Left ventricle myocardium inferior (tissue), 1 donor: ENCODE measurements at regions not wholly inside any gene's neighbourhood (a gene's known extent, or its start where the extent isn't known, plus 50 kb on each side); places are given as distances from the start of the nearest gene placed in this dataset.

Source experiments
- DNase-seq: peaks from one replicate; pipeline ENCODE4 v3.0.0-alpha.2; 2020
- H3K27ac ChIP-seq: fragments of 200-600 bp; replicated peaks from 2 replicates; pipeline ENCODE4 v1.8.0; 2021
- H3K27me3 ChIP-seq: fragments of 200-600 bp; 2 replicates; pipeline ENCODE4 v1.8.0; 2021; ENCODE audit warnings: low read depth
- H3K36me3 ChIP-seq: fragments of 200-600 bp; 2 replicates; pipeline ENCODE4 v1.8.0; 2021
- H3K4me1 ChIP-seq: fragments of 200-600 bp; 2 replicates; pipeline ENCODE4 v1.8.0; 2021
- H3K4me3 ChIP-seq: fragments of 200-600 bp; 2 replicates; pipeline ENCODE4 v1.8.0; 2021; ENCODE audit warnings: mild to moderate bottlenecking, moderate library complexity
- H3K9me3 ChIP-seq: fragments of 200-600 bp; replicated peaks from 2 replicates; pipeline ENCODE4 v1.8.0; 2021
- intact Hi-C: fragments of 100-400 bp; cut with micrococcal nuclease; formaldehyde crosslinking; loops from one replicate; pipeline ENCODE4 v1.11.0; 2022
- TF ChIP-seq, protein P1 (sequence below): fragments of 200-600 bp; IDR thresholded peaks from 2 replicates; pipeline ENCODE4 v1.8.0; 2021; ENCODE audit warnings: antibody characterized with exemption, mild to moderate bottlenecking, borderline replicate concordance
- donor health status: DM: no; HTN: yes; CAD: no; lungs with severe emphysema.

DNA sequence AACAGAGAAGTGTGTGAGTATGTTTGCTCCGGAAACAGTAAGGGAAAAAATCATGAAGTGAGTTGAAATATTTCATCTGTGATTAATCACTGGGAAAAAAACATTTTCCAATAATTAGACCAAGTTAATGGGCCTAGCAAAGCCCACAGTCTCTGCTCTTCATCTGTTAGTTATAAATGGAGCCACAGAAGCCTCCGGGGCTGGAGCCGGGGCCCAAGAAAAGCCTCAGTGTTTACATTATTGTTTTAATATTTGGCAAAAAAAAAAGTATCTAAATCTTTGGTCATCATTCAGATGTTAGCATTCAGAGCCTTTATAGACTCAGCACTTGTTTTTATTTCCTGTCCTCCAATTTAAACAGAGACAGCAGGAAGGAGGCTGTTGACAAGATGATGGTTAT, 115.0 kb downstream of the UBE2U start:
- Histone ChIP-seq H3K4me1 (peaks cover 11% of the 10 kb centered on the region), H3K27me3 (no peaks in the 10 kb centered on the region), H3K4me3 (no peak overlapping the region), H3K27ac (no peak overlapping the region), H3K36me3 (no peaks in the 10 kb centered on the region), H3K9me3 (no peaks in the 10 kb centered on the region)
- DNase-seq, result no peak
- intact Hi-C loops, result no loop called here
- TF ChIP-seq, protein P1, sequence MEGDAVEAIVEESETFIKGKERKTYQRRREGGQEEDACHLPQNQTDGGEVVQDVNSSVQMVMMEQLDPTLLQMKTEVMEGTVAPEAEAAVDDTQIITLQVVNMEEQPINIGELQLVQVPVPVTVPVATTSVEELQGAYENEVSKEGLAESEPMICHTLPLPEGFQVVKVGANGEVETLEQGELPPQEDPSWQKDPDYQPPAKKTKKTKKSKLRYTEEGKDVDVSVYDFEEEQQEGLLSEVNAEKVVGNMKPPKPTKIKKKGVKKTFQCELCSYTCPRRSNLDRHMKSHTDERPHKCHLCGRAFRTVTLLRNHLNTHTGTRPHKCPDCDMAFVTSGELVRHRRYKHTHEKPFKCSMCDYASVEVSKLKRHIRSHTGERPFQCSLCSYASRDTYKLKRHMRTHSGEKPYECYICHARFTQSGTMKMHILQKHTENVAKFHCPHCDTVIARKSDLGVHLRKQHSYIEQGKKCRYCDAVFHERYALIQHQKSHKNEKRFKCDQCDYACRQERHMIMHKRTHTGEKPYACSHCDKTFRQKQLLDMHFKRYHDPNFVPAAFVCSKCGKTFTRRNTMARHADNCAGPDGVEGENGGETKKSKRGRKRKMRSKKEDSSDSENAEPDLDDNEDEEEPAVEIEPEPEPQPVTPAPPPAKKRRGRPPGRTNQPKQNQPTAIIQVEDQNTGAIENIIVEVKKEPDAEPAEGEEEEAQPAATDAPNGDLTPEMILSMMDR, result no peak

GRCh38 chr1:64320007-64320406, 116.6 kb downstream of the UBE2U start:
- peaks cover 11% of the 10 kb centered on the region for H3K4me1 ChIP-seq
- H3K4me3 ChIP-seq, result no peak overlapping the region
- intact Hi-C loops, result no loop called here
- H3K9me3 ChIP-seq, result no peaks in the 10 kb centered on the region
- TF ChIP-seq, protein P1, result no peak
- no peak overlapping the region for H3K27ac ChIP-seq
- no peak for DNase-seq
- H3K27me3 ChIP-seq, result no peaks in the 10 kb centered on the region
- no peaks in the 10 kb centered on the region for H3K36me3 ChIP-seq

GRCh38 chr1:64320470-64320869, 117.0 kb downstream of the UBE2U start:
- no peaks in the 10 kb centered on the region for H3K9me3 ChIP-seq
- H3K27ac ChIP-seq, result no peak overlapping the region
- no peak for DNase-seq
- no peaks in the 10 kb centered on the region for H3K36me3 ChIP-seq
- intact Hi-C loops, result no loop called here
- H3K4me1 ChIP-seq, result peaks cover 11% of the 10 kb centered on the region
- H3K4me3 ChIP-seq, result no peak overlapping the region
- H3K27me3 ChIP-seq, result no peaks in the 10 kb centered on the region
- TF ChIP-seq, protein P1, result no peak

GRCh38 chr1:64320922-64321614, 117.6 kb downstream of the UBE2U start:
- intact Hi-C loops, result no loop called here
- H3K9me3 ChIP-seq, result no peaks in the 10 kb centered on the region
- H3K27me3 ChIP-seq, result no peaks in the 10 kb centered on the region
- no peak for DNase-seq
- H3K27ac ChIP-seq, result no peak overlapping the region
- H3K36me3 ChIP-seq, result no peaks in the 10 kb centered on the region
- peaks cover 11% of the 10 kb centered on the region for H3K4me1 ChIP-seq
- H3K4me3 ChIP-seq, result no peak overlapping the region
- TF ChIP-seq, protein P1, result no peak

DNA sequence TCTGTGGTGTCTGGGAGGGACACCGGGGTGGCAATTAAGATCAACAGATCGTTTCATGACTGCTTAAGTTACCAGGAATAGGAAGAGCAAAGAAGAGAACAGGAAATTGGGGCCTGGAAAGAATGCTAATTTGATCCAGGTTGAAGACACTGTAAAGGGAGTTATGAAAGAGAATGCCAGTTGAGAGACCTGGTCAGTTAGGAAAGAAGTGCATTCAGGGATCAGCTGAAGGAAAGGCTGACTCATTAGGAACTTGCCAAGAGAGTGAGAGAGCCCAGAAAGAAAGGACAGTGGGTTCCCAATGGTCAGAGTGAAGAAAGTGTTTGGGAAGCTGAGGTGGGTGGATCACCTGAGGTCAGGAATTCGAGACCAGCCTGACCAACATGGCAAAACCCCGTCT, 119.6 kb downstream of the UBE2U start:
- Histone ChIP-seq H3K4me1 (peaks cover 11% of the 10 kb centered on the region), H3K4me3 (no peak overlapping the region), H3K9me3 (no peaks in the 10 kb centered on the region), H3K27me3 (no peaks in the 10 kb centered on the region), H3K27ac (no peak overlapping the region), H3K36me3 (no peaks in the 10 kb centered on the region)
- TF ChIP-seq, protein P1, result no peak
- no peak for DNase-seq
- intact Hi-C loops, result no loop called here
